Vagina (tissue), 2 donors: ENCODE measurements at regions not wholly inside any gene's neighbourhood (a gene's known extent, or its start where the extent isn't known, plus 50 kb on each side); places are given as distances from the start of the nearest gene placed in this dataset.

Experiments used
- CTCF ChIP-seq, 3 experiments: fragments of 450-650 bp in 2 of 3; fragments of 200-600 bp in 1 of 3; sonication (generic) in 1 of 3; IDR thresholded peaks; one replicate each; pipeline ENCODE4 v1.5.1; 2017 to 2019; ENCODE audit warnings: antibody characterized with exemption in 3 of 3, mild to moderate bottlenecking in 2 of 3, moderate library complexity in 2 of 3
- POLR2A ChIP-seq, 2 donors: fragments of 450-650 bp; IDR thresholded peaks; one replicate each; pipeline ENCODE4 v1.6.1; 2017; ENCODE audit warnings: antibody characterized with exemption in 2 of 2, mild to moderate bottlenecking in 2 of 2, moderate library complexity in 2 of 2
- POLR2AphosphoS5 ChIP-seq, 2 donors: sonication (generic); formaldehyde crosslinking; IDR thresholded peaks; one replicate each; pipeline ENCODE4 v1.9.0; 2017; ENCODE audit warnings: antibody characterized with exemption in 2 of 2, mild to moderate bottlenecking in 2 of 2, low read depth in 1 of 2; ENCODE audit not compliant: insufficient read depth in 1 of 2

- TF ChIP-seq CTCF (IDR thresholded peaks at IDR 0.05): no peak
- TF ChIP-seq POLR2AphosphoS5 (IDR thresholded peaks at IDR 0.05; ENCODE audit: insufficient read depth in 1 of 2, low read depth in 1 of 2): no peak
- TF ChIP-seq POLR2A (IDR thresholded peaks at IDR 0.05): no peak
Observed at GRCh38 chr10:117929327-117930067, 117.2 kb downstream of the RAB11FIP2 start.
